Left renal pelvis (tissue), 4 donors: ENCODE measurements at regions not wholly inside any gene's neighbourhood (a gene's known extent, or its start where the extent isn't known, plus 50 kb on each side); places are given as distances from the start of the nearest gene placed in this dataset.

Experiments
- DNase-seq, 4 donors: peaks; one replicate each; pipeline ENCODE4 v3.0.0-alpha.2; 2013; ENCODE audit warnings: low read depth in 4 of 4, low spot score in 3 of 4

DNA sequence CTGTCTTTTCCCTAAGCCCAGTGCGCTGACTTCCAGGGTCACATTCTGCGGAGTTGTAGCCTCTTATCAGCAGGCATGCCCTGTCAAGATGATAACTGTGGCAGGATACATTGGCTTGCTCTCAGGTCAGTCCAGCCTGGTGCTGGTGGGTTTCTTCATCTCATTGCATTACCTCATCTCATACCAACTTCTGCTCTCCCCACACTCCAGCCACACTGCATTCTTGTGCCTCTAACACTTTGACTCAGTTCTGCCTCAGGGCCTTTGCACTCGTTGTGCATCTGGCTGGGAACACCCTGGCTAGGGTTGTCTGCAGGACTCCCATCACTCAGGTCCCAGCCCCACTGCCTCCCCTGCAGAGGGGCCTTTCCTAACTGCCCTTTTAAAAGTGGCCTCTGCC is 110.3 kb upstream of the BACH2 start:
- DNase-seq: no peak

DNA sequence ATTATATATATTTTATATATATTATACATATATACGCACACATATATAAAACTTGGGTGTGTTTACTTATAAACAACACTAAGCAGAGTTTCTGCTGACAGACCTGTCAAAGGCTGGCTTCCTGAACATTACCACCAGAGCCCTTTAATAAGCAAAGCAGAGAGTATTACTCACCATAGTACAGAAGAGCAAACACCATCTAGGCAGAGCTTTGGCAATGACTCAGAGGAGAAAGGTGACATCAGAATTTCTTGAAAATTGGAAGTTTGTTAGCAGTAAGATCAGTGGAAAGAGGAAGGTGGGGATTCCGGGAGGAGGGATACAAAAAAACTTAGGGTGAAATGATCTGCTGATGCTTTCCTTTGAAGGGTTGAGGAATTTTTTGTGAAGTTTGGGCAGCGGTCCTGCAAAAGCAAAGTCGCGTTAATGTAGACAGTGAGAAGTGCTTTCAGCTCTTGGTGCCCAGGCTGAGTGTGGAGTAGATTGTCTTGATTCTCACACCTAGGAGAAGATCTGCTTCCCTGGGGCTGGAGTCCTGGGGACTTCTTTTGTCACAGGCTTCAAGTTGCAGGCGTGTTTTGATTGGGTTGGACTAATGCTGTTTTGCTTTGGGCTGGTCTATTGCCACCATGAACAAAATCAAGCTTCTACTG is 109.6 kb upstream of the BACH2 start:
- DNase-seq: no peak

DNA sequence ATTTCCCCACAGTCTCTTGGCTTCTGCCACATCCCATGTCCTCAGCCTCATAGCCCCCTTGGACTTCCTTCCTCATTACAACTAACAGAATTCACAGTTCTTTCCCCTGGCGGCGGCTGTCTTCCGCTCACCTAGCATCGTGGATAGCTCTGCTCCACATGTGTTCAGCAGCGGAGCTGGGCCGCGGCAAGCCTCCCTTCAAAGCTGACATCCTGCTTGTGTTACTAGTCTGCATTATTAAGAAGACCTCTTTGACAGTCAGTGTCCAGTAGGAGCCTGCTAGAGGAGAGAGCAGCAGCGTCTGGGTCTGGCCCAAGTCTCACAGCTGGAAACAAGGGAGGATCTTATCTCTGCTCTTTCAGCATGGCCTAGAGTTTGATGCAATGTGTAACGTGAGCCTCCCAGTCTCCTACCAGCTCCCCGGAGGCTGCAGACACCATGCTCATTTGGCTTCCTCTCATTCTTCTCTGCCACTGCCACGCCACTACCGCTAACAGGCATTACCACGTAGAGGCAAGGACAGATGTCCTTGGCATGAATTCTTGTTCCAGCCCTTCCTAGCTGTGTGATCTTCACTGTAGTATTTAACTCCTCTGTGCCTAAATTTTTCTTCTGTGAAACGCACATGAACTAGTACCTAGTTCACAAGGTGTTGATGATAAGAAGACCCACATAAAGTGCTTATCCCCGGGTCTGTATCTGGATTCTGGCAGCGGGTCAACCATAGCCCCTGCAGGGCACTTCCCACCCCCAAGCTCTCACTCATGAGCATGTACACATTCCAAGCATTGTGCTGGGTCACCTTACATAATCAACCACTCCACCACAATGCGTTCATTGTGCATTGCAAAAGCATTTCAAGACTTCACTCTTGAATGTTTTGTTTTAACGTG is 107.1 kb upstream of the BACH2 start:
- DNase-seq: no peak

DNA sequence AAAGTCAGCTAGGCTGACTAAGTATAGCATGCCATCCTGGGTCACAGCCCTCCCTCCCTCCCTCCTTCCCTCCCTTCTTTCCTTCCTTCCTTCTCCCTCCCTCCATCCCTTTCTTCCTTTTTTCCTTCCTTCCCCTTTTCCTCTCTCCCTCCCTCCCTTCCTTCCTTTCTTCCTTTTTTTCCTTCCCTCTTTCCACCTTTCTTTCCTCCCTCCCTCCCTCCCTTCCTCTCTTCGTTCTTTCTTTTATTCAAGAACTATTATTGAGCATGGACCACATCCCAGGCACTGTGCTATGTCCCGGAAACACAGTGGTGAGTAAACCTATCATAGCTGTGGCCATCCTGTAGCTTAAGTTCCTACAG is 106.2 kb upstream of the BACH2 start:
- no peak for DNase-seq

DNA sequence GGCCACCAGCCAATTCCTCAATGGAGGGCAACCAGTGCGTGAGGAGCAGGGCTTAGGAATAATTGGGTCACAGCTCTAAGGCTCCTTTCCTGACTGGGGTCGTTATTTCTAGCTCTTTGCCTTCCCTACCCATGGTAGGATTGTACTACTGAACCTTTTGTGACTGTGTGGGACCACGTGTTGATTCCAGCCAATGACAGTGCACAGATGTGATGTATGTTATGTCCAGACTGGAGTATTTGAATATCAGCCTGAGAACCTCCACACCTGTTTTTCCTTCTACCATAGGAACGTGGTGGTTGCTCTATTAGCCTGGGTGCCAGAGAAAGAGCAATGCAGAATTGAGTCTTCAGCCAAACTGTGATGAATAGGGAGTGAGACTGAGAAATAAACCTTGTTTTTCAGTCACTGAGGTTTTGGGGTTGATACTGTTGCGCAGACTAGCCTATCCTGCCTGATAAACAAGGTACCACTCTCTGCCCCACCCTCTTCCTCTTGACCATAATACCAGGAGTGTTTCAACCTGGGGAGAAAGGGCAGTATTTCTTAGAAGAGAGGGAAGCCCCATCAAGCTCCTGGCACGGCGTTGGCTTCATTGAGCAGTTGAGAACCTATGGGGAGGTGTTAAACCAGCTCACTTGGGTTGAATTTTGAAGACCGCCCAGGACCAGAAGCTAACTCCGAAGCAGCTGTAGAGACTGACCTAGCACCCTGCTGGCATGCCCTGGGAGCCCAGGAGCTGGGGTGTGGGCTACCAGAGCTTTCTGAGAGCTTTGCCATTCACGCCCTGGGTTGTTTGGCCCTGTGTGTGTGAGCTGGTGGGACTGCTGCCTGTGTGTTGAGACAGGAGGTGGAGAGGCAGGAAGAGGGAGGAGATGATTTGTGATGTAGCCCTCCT is 105.5 kb upstream of the BACH2 start:
- DNase-seq: no peak

DNA sequence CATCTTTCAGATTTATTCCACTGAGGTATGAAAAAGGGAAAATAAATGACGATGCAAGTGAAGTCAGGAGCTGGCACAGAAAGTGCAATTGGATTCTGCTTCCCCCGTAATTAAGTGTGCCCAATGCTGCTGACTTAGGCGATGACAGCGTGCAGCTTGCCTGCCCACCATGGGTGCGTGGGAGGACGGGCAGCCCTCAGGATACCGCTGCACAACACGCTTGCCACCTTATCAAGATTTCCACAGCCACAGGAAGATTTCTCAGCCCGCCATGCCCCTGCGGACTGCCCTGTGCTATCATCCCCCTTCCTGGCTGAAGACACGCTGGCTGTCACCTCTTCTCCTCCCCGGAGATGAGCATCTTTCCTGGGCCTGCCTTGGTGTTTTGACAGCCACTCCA is 103.3 kb upstream of the BACH2 start:
- DNase-seq: no peak

DNA sequence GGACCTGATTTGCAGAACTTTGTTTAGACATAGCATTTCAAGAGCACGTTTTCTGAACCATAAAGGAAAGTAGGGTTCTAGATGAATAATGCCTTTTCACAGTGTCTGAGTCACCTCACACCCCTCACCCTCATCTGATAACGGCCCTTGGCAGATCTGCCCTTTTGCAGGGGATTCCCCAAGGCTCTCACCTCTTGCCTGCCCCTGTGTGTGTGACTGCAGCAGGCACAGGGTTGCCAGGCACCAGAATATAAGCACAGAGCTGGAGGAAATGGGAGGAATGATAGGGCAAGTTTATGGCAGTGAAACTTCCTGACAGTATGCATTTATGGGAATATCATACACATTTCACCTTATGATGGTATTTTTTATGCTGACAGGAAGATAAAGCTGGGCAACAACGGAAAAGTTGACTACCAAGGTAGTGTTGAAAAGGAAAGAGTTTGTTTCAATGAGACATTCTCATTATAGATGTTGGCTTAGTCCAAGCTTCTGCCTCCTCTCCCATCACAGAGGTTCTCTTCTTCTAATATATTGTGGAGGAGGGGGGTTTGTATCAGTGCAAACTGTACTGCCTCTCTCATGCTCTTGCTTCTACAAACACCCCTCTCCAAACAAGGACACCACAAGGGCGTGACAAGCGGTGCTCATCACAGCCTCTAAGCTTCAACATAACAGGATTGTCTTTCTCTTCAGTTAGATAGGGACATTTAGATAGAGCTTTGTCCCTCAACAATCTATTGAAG is 101.5 kb upstream of the BACH2 start:
- DNase-seq: no peak

DNA sequence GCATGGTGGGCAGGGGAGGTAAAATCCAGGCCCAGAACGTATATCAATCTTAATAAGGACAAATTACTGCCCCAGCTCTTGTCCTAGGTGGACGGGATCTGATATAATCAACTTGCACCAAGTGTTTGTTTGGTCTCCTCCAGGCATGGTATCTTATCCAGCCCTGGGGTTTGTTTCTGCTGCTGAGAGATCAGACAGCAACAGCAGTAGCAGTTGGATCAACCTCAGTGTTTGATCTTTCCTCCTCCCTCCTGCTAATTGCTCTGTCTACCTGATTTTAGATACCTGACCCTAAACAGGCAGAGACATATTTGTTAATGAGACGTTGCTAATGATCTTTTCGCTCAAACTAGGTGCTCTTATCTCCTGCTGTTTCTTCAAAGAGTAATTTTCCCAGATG is 100.4 kb upstream of the BACH2 start:
- DNase-seq: no peak

DNA sequence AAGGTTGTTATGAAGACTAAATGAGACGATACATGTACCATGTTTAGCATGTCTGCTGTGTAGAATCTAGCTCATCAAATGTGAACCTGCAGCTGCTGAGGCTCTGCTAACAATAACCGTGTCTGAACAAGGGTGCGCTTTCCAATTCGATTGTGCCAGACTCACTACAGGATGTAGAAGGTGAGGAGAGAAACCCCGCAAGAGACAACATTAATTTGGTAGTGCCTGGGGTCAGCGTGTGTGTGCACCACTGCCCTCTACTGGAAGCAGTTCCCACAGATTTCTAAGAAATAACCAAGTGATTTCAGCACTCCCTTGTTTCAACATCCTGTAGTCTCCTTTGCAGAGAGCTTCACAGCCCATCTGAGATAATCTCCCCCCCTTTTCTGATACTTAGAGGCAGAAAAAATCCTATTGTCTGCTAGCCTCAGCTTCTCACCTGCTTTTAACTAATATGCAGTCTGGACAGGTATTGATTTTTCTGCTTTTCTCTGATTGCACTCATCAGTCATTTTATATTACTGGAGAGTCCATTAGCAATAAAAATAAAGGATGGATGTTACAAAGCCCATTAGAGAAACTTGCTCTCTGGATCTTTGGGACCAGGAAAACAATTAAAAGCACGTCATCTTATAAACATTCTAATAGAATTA is 96.7 kb upstream of the BACH2 start:
- DNase-seq: peak in 1 of 4 donors; percentile 54

DNA sequence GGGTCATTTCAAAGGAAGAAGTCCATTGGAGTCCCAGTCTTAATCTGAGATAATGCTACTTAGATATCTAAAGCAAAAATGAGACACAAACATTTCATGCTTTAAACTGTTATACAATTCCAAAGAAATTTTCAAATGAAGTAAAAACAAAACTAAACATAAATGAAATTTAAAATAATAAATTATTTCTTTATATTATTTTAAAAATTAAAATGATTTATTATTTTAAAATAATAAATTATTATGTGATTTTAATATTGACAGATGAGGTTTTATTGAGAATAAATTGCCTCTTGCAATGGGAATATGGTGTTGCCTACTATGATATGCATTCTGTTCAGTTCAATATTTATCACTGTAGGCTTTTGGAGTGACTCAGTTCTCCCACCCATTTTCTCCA is 93.7 kb upstream of the BACH2 start:
- no peak for DNase-seq

DNA sequence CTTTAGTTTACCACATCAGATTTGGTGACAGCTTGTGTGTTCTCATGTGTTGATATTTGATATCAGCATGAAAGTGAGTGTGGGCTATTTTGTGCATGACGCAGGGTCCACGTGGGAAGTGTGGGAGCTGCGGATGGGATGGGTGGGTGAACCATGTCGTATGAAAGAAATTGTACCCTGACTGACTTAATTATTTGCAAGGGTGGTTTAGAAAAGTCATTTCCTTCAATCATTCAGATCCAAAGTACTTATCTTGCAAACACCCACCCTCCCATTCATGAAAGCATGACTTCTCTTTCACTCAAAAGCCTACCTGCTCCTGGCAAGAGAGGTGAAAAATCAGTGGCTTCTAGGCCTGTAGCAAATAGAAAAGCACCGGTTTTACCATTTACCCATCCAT is 91.8 kb upstream of the BACH2 start:
- no peak for DNase-seq

DNA sequence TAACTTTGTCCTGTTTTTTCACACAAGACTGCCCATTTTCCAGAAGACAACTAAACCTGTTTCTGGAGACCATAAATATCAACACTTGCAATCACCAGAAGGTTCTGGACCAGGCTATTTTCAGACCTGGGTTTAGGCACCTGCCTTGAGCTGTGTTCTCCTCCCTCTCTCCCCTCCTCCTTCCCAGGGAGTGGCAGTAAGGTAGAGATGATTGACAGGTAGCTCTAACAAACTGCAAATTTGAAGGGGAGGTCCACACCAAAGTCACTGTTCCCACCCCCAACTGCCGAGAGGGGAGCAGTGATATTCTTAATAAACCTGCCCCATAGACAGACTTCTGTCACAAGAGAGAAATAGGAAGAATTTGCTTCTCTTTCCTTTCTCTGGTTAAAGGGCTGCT is 91.2 kb upstream of the BACH2 start:
- DNase-seq: no peak

DNA sequence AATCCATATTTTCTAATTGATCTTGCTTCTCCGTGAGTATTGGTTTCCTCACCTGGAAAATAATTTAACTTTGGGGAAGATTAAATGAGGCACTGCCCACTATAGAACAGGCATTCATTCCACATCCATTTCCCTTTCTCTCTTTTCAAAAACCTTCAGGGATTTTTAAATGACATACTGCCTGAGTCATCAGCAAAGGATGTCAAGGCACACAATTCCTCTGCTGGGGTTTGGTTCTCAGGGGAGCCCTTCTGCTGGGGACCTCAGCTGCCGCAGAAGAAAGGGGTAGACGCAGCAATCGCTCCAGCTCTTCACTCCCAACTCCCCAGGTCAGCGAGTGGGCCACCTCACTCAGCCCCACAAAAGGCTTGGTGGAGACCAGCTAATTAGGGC is 90.7 kb upstream of the BACH2 start:
- DNase-seq: no peak

DNA sequence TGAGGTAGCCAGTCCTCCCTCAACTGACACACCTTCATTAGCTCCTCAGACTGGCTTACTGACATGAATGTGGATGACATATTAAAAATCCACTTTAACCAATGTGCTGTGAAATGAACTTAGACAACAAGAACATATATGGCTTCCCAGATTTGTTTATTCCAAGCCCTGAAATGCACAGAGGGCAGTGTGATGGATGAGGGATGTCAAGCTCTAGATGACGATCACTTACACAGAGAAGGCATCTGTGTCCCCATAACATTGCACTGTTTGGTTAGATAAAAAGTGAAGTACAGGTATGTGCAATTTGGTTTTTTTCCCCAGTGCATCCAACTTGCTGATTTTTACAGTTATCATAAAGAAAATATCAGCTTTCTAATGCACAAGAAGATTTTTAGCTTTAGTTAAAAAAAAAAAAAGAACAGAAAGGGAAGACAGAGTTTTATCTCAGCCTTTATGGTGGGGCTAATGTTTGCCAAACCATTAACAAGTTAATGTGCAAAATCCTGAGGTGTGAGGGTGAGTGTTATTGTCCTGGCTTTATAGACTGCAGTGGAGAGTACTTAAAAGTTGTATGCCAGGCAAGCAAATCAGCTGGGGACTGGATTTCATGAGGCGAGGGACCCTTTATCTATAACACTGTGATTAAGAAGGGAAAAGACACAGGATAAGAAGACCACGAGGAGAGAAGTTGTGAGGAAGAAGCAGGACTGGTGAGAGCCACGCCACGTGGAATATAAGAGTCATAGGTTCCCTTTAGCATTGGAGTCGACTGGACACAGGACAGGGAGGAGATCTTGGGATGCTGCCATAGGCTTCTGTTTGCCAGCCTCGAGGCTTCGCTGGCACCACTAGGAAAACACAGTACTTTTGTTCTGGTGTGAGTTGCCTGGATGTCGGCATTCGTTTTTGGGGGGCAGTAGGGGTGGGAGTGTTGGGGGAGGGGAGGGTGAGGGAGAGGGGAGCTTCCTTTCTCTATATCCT is 90.0 kb upstream of the BACH2 start:
- DNase-seq: no peak

DNA sequence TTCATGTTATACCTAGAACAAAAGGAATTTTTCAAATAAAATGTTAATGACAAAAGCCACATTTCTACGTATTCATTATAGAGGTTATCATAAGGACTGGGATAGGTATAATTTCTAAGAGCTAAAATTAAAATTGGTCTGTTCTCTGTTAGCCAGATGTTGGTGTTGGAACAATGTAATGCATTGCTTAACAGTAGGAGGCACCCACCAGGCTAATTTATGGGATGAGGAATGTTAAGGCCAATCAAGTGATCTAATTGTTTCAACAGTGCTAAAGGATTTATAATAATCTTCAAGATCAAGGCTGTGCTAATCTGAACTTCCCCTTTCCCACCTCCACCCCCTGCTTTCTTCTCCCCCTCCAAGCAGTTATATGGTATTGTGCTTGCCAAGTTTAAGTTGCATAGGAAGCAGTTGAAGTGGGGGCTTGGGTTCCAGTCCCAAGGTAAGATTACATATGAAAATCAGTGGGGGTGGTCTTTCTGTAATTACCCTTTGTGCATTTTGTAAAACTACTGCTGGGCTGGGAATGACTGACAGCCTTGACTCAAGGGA is 89.2 kb upstream of the BACH2 start:
- DNase-seq: no peak

DNA sequence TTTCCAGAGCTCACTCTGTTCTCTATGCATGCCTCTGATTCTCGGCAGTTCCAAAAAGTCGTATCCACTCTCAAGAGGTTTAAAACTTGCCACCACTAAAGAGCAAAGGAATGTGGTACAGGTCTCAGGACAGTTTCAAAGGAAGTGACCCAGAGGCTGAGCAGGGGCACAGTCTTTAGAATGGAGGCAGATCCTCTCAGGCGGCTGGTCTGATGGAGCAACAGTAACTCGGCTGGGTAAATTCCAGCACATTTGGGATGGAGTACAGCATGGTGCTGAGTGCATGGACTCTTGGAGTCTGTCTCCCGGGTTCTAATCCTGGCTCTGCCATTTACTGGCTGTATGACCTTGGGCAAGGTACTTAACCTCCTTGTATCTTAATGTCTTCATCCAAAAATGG is 88.1 kb upstream of the BACH2 start:
- DNase-seq: no peak

DNA sequence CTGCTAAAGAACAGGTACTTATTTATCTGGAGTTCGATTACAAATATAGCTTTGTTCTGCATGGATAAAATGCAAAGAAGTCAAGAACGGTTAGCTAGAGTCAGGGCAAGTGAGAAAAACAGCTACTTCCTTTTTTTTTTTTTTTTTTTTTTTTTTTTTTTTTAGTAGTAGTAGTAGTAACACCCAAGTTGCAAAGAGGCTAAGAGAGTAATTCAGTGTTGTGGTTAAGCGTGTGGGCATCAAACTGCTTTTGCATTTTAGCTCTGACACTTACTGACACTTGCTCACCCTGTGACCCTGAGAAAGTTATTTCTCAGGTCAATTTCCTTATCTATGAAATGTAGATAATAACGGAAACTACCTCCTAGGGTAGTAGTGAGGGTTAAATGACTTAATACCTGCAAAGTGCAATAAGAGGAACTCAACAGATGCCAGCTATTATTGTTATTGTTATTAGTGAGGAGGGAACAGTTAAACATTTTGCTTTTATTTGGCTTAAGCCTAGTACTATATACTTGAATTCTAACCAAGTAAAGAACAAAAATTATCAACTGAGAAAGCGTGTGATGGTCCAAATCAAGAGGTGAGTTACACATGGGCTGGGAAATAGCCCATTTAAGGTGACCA is 86.7 kb upstream of the BACH2 start:
- DNase-seq: no peak

DNA sequence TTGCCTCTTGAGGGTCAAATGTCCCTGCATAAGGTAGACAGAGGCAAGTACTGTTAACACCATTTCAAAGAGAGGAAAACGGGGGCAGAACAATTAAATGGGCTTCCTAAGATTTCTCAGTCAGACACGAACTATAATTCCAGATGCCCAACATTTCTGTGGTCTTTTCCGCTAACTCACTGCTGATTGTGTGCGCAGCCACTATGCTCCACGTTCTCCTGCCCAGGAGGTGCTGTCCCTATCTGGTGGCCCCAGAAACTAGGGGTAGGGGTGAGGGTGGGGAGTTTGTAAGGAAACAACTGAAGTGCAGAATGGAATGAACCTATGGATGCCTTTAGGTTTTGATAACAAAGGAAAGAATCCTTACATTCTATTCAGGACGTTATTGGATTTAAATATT is 86.1 kb upstream of the BACH2 start:
- no peak for DNase-seq
